AG08396 (cell line): ENCODE measurements at regions not wholly inside any gene's neighbourhood (a gene's known extent, or its start where the extent isn't known, plus 50 kb on each side); places are given as distances from the start of the nearest gene placed in this dataset.
"Not testable (repeated sequence)": the region's sequence is repeated elsewhere in the genome, so short reads cannot be mapped to it uniquely, and the experiment has no call there.

ENCODE experiments used
- DNase-seq: peaks from one replicate; pipeline ENCODE4 v3.0.0; 2012; ENCODE audit warnings: low spot score, mixed read lengths

- DNase-seq = no peak
These were observed 635.6 kb upstream of the TBX3 start for GRCh38 chr12:115319446-115320040.

- DNase-seq = peak; percentile 33
These were observed 630.0 kb upstream of the TBX3 start for GRCh38 chr12:115313929-115314328.

DNA sequence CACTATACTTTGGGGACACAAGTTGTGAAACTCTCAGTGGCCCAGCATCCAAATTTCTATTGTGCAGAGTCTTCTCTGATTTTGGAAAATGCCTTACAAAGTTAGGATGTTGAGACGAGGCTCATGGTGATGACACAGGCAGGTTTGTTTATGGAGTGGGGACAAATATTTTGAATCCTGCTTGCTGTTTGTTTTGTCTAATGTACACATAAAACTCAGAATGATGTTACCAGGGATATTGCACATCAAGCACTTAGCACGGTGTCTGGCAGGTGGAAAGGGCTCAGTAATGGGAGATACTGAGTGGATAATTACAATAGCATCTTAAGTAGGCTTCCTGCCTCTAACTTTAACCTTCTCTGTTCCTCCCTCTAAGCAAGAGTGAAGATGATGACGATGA is 628.9 kb upstream of the TBX3 start:
- no peak for DNase-seq

DNA sequence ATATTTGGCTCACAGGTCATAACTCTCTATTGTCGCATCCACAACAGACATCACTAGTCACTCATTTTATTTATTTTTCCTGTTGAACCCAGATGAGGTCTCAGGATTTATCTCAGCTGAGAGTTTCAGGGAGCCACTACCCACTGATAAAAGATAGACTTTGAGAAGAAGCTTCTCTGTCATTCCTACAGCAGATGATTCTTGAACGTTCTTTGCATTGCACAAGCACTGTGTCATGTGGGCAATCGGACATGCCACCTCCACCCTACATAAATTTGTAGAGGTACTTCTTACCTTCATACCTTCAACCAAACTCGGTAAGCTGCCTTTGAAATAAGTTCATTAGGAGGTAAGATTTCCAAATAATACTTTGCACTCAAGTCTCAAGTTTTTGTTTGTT is 627.9 kb upstream of the TBX3 start:
- no peak for DNase-seq

- no peak for DNase-seq
These were observed 624.9 kb upstream of the TBX3 start for GRCh38 chr12:115308918-115309317.

GRCh38 chr12:115306380-115306779 is 622.4 kb upstream of the TBX3 start:
- DNase-seq = no peak

DNA sequence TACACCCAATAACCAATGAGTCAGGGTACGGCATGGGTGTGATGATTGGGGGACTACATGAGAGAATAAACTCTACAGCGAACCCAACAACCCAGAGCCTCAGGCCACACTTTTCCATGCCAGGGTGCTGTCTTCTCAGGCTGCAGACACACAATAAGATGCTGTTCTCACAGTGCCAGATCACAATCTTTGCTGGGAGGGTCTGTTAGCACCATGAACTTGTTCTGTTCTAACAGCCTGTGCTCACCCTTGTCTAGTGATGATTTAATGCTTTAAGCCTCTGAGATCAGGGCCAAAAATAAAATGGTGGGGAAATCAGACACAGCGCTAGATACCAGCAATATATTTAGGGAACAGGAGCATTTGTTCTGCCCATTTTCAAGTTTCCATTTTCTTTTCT is 621.9 kb upstream of the TBX3 start:
- DNase-seq = no peak

- no peak for DNase-seq
These were observed 621.3 kb upstream of the TBX3 start for GRCh38 chr12:115305275-115305674.

GRCh38 chr12:115303723-115304309 is 619.8 kb upstream of the TBX3 start:
- DNase-seq = no peak

- no peak for DNase-seq
These were observed 613.5 kb upstream of the TBX3 start for GRCh38 chr12:115297445-115297844.

DNA sequence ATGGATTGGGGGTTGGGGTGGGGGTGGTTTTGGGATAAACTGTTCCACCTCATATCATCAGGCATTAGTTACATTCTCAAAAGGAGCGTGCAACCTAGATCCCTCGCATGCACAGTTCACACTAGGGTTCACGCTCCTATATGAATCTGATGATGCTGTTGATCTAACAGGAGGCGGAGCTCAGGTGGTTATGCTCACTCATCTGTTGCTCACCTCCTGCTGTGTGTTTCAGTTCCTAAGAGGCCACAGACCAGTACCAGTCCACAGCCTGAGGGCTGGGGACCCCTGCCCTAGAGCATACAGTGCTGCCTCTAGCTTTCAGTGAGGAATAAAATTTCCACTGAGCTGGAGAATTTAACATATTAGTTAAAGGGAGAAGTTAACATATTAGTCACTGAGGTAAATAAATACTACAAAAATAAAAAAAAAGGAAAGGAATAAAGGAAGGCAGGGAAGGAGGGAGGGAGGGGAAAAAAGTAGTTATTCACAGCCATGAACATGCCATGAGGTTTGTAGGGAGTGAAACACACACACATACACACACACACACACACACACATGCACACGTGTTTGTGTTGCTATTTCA is 612.7 kb upstream of the TBX3 start:
- no peak for DNase-seq

DNA sequence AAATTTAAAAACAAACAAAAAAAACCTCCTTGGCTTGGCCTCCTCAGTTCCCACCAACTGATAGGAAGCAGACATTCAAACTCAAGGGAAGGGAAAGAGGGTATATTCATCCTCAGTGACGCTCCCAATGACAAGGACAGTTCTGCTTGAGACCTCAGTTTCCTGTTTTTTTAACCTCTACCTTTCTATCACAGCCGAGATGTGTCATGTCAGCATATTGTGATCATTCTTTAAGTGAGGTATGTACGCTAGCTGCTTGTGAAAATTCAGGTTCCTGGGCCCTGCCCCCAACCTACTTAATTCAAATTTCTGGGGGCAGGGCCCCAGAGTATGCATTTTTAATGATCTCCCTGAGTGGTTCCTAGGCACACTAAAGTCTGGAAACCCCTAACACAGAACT is 611.9 kb upstream of the TBX3 start:
- no peak for DNase-seq

GRCh38 chr12:115294453-115295133 is 610.6 kb upstream of the TBX3 start:
- peak; percentile 13 for DNase-seq

DNA sequence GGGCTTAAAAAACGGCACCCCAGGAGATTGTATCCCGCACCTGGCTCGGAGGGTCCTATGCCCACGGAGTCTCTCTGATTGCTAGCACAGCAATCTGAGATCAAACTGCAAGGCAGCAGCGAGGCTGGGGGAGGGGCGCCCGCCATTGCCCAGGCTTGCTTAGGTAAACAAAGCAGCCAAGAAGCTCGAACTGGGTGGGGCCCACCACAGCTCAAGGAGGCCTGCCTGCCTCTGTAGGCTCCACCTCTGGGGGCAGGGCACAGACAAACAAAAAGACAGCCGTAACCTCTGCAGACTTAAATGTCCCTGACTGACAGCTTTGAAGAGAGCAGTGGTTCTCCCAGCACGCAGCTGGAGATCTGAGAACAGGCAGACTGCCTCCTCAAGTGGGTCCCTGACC is 601.5 kb upstream of the TBX3 start:
- not testable (repeated sequence) for DNase-seq

DNA sequence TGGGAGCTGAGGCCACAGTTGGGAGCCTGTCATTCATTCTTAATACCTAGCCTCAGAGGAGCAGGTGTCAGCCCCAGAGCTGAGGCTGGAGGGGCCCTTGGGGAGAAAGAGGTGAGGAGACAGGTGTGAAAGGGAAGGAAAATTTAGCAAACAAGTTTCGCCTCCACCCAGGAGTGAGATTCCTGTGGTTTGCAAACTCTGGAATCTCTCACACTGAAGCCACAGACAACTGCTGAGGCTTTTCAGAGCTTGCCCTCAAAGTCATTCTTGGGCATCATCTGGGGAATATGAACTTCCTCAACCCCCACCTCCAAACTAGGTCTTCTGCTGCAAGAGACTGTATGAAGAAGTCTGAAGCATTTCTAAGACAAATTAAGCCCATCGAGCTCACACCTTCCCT is 589.5 kb upstream of the TBX3 start:
- DNase-seq = no peak

DNA sequence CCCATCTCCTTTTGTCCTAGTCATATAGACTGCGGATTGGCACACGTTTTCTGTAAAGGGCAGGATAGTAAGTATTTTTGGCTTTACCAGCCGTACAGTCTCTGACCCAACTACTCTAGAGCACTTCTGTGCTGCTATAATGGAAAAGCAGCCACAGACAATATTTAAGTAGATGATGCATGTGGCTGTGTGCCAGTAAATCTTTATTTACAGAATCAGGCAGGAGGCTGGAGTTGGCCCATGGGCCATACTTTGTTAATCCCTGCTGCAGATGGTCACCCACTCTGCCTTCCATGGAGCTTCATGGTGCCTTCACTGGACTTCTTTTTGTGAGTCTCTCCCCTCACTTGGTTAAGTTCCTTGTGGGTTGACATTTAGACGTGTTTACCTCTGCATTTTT is 584.5 kb upstream of the TBX3 start:
- no peak for DNase-seq

- DNase-seq = peak; percentile 25
These were observed 583.9 kb upstream of the TBX3 start for GRCh38 chr12:115267891-115268290.

DNA sequence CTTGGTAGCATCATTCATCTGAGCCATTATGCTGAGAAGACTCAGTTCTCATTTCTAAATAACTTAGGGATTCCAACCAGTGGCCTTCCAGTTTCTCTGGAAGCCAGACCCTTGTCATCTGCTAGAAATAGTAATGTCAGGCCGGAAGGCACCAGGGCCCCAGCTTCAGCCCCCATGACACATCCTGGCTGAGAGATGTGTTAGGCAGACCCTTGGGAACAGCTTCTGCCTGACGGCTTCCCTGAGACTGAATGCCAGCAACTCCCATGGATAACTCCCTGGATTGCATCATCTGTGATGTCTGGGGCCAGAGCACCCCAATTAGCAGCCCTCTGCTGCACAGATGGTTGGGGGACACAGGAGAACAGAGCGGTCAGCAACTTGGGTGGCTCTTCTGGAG is 583.5 kb upstream of the TBX3 start:
- no peak for DNase-seq

DNA sequence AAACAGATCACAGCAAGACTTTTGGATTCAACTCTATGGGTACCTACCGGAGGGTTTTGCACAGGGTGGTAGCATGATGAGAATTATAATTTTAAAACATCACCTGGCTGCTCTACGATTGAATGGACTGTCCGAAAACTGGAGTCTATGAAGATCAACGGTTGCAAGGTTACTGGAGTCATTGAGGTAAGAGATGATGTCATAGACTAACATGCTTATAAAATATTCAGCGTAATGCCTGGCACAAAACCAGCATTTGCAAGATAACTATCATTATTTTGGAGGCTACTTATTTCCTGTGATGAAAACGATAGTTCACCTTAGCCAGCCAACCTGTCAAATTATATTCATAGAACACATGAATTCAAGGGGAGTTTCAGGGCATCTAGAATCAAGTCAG is 580.6 kb upstream of the TBX3 start:
- no peak for DNase-seq

DNA sequence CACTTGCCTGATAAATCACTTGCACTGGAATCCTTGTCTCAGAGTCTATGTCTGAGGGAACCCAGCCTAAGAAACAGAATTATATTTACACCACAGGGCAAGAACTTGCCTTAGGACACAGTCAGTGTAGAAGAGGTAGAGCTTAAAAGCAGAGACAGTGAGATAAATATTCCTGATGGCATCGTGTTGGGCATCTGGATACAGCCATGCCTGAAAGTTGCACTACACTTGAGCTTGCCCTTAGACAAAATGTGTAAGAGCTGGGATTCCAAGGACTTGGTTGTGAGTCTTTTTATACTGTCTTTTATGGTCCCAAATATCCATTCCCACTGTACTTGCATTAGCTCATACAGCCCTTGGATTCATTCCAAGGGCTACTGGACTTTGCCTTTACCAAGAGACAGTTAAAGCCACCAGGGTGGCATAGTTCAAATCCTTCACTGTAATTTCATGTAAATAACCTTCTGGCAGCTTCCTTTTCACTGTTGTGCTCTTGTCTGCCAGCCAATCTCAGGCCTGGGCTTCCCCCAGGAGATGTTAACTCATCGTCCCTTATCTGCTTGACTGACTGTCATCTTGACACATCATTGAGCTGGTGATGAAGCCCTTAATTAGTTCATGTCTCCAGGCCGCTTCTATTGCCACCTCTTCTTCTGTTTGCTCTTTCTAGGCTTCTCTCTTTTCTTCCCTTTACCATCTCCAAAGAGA is 577.9 kb upstream of the TBX3 start:
- no peak for DNase-seq

- no peak for DNase-seq
These were observed 577.0 kb upstream of the TBX3 start for GRCh38 chr12:115260762-115261675.
